ENCODE measurements at regions not wholly inside any gene's neighbourhood (a gene's known extent, or its start where the extent isn't known, plus 50 kb on each side); places are given as distances from the start of the nearest gene placed in this dataset.
"Not testable (repeated sequence)": the region's sequence is repeated elsewhere in the genome, so short reads cannot be mapped to it uniquely, and the experiment has no call there.

DNA sequence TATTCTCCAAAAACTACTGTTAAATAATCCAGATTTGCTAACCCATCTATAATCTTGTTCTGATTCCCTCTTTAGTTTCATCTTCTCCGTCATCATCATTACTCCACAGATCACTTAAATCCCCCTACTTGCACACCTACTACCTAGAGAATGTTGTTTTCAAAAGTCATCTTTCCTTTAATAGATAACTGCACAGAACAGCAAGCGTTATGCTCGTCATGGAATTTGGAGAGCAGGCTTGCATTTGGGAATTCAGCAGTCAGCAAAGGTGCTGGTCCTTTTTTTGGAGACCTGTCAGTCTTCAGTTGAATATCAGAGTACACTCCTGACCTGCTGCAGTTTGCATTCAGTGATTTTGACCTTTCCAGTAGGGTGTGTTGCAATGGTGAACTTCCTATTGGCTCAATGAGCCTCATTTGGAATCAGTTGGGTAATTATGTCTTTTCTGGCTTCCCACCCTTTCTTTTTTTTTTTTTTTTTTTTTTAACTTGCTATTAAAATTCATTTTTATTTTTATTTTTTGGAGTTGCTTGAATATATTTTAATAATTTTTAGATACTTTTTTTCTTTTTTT is 110.6 kb downstream of the HNRNPLL start:
- Mint-ChIP-seq H3K4me3 (no peak overlapping the region), H3K36me3 (ENCODE audit: low read depth) (no peaks in the 10 kb centered on the region), H3K27me3 (no peaks in the 10 kb centered on the region), H3K9me3 (no peaks in the 10 kb centered on the region), H3K4me1 (ENCODE audit: low read depth) (no peaks in the 10 kb centered on the region), H3K27ac (no peak overlapping the region)
- no peak for DNase-seq

GRCh38 chr2:38491436-38491835 is 111.3 kb downstream of the HNRNPLL start:
- no peak overlapping the region for H3K27ac Mint-ChIP-seq
- no peaks in the 10 kb centered on the region for H3K27me3 Mint-ChIP-seq
- no peaks in the 10 kb centered on the region for H3K9me3 Mint-ChIP-seq
- DNase-seq: no peak
- H3K4me3 Mint-ChIP-seq: no peak overlapping the region
- no peaks in the 10 kb centered on the region for H3K36me3 Mint-ChIP-seq (ENCODE audit: low read depth)
- H3K4me1 Mint-ChIP-seq (ENCODE audit: low read depth): no peaks in the 10 kb centered on the region

DNA sequence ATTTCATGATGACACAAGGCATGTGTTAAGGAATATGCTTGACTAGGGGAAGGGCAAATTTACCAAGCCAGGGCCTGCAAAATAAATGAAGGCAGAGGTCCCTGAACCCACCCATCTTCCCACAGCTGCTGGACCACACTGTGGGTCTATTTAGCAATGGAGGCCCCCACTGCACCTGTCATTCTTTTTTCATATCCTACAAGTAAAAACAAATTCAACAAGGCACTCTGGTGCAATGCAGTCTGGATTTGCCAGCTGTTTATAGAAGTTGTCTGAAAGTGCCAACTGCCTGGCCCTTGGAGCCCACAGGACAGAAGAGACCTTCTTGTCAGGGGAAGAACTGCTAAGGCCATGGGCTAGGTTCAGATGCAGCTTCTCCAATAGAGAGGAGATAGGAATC is 112.8 kb upstream of the ATL2 start:
- no peak overlapping the region for H3K27ac Mint-ChIP-seq
- no peaks in the 10 kb centered on the region for H3K4me1 Mint-ChIP-seq (ENCODE audit: low read depth)
- no peaks in the 10 kb centered on the region for H3K9me3 Mint-ChIP-seq
- no peak for DNase-seq
- no peak overlapping the region for H3K4me3 Mint-ChIP-seq
- no peaks in the 10 kb centered on the region for H3K27me3 Mint-ChIP-seq
- H3K36me3 Mint-ChIP-seq (ENCODE audit: low read depth): no peaks in the 10 kb centered on the region

- H3K36me3 Mint-ChIP-seq (ENCODE audit: low read depth): no peaks in the 10 kb centered on the region
Observed at GRCh38 chr2:38487852-38488251, 110.8 kb upstream of the ATL2 start.

GRCh38 chr2:38486213-38487026 is 109.3 kb upstream of the ATL2 start:
- Mint-ChIP-seq H3K9me3 (no peaks in the 10 kb centered on the region), H3K4me3 (no peak overlapping the region), H3K36me3 (ENCODE audit: low read depth) (no peaks in the 10 kb centered on the region), H3K27ac (no peak overlapping the region), H3K4me1 (ENCODE audit: low read depth) (no peaks in the 10 kb centered on the region), H3K27me3 (no peaks in the 10 kb centered on the region)
- DNase-seq: no peak

More at GRCh38 chr2:38487852-38488251, 110.8 kb upstream of the ATL2 start:
- Mint-ChIP-seq H3K4me3 (no peak overlapping the region), H3K27me3 (no peaks in the 10 kb centered on the region), H3K27ac (no peak overlapping the region), H3K9me3 (no peaks in the 10 kb centered on the region), H3K4me1 (ENCODE audit: low read depth) (no peaks in the 10 kb centered on the region)
- DNase-seq: no peak

DNA sequence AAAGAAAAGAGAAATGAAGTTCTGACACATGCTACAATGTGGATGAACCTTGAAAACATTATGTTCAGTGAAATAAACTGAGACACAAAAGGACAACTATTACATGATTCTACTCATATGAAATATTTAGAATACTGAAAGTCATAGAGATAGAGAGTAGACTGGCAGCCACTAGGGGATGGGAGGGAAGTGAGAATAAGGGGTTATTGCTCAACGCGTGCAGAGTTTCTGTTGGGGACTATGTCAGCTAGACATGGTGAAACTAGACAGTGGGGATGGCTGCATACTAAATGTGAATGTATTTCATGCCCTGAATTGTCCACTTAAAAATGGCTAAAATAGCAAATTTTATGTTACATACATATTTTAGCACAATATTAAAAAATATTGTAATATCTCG is 108.7 kb upstream of the ATL2 start:
- no peaks in the 10 kb centered on the region for H3K27me3 Mint-ChIP-seq
- H3K4me1 Mint-ChIP-seq (ENCODE audit: low read depth): no peaks in the 10 kb centered on the region
- H3K4me3 Mint-ChIP-seq: no peak overlapping the region
- H3K9me3 Mint-ChIP-seq: peaks cover 1% of the 10 kb centered on the region
- H3K27ac Mint-ChIP-seq: no peak overlapping the region
- DNase-seq: no peak
- H3K36me3 Mint-ChIP-seq (ENCODE audit: low read depth): no peaks in the 10 kb centered on the region

DNA sequence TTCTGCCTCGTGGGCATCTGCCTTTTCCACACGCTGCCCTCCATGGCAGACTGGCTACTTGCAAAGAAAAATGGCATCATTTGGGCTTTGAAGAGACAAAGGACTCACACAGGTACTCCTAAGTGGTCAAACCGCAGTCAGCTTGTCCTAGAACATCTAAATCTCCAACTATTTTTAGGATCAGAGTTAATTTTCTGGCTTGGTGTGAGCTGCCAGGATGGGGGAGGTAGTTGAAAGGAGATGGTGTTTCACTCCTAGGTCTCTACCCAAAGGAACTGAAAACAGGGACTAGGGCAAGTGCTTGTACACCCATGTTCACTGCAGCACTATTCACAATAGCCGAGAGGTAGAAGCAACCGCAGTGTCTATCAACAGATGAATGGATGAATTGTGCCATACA is 107.9 kb upstream of the ATL2 start:
- no peak overlapping the region for H3K27ac Mint-ChIP-seq
- no peak overlapping the region for H3K4me3 Mint-ChIP-seq
- no peaks in the 10 kb centered on the region for H3K4me1 Mint-ChIP-seq (ENCODE audit: low read depth)
- no peak for DNase-seq
- no peaks in the 10 kb centered on the region for H3K27me3 Mint-ChIP-seq
- no peaks in the 10 kb centered on the region for H3K36me3 Mint-ChIP-seq (ENCODE audit: low read depth)
- H3K9me3 Mint-ChIP-seq: peaks cover 9% of the 10 kb centered on the region

- no peak overlapping the region for H3K27ac Mint-ChIP-seq
- H3K36me3 Mint-ChIP-seq (ENCODE audit: low read depth): no peaks in the 10 kb centered on the region
Observed at GRCh38 chr2:38483776-38484501, 106.9 kb upstream of the ATL2 start.

GRCh38 chr2:38482710-38483109 is 105.6 kb upstream of the ATL2 start:
- H3K4me1 Mint-ChIP-seq (ENCODE audit: low read depth); H3K36me3 Mint-ChIP-seq (ENCODE audit: low read depth); DNase-seq; H3K27me3 Mint-ChIP-seq; H3K27ac Mint-ChIP-seq; H3K4me3 Mint-ChIP-seq: not testable (repeated sequence)
- H3K9me3 Mint-ChIP-seq: peaks cover 11% of the 10 kb centered on the region

More at GRCh38 chr2:38483776-38484501, 106.9 kb upstream of the ATL2 start:
- Mint-ChIP-seq H3K9me3 (peaks cover 11% of the 10 kb centered on the region), H3K4me1 (ENCODE audit: low read depth) (no peaks in the 10 kb centered on the region), H3K4me3 (no peak overlapping the region), H3K27me3 (peaks cover 3% of the 10 kb centered on the region)
- no peak for DNase-seq

- H3K36me3 Mint-ChIP-seq (ENCODE audit: low read depth): no peaks in the 10 kb centered on the region
- no peak for DNase-seq
- no peak overlapping the region for H3K4me3 Mint-ChIP-seq
- peaks cover 8% of the 10 kb centered on the region for H3K27me3 Mint-ChIP-seq
- no peaks in the 10 kb centered on the region for H3K4me1 Mint-ChIP-seq (ENCODE audit: low read depth)
- H3K9me3 Mint-ChIP-seq: peaks cover 11% of the 10 kb centered on the region
- no peak overlapping the region for H3K27ac Mint-ChIP-seq
Observed at GRCh38 chr2:38480617-38481016, 103.5 kb upstream of the ATL2 start.

DNA sequence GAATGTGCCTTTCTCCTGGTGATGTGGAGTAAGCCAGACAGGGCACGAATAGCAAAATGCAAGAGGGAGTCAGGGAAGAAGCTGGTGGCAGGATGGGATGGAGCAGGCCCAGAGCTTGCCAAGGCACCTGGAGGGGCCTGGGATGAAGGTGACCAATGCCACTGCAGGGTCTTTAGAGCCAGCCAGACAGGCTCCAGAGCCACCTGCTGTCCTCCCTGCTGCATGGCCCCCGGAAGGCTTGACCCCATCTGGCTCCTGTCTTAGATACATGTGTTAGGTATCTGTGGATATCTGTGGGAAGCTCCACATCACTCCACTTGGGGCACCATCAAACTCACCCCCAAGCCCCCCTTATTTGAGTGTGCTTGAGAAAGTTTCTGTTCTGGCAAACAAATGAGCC is 99.9 kb upstream of the ATL2 start:
- H3K27ac Mint-ChIP-seq: no peak overlapping the region
- H3K36me3 Mint-ChIP-seq (ENCODE audit: low read depth): no peaks in the 10 kb centered on the region
- H3K9me3 Mint-ChIP-seq: peaks cover 11% of the 10 kb centered on the region
- H3K4me3 Mint-ChIP-seq: no peak overlapping the region
- no peak for DNase-seq
- H3K27me3 Mint-ChIP-seq: peaks cover 14% of the 10 kb centered on the region
- H3K4me1 Mint-ChIP-seq (ENCODE audit: low read depth): peaks cover 24% of the 10 kb centered on the region

DNA sequence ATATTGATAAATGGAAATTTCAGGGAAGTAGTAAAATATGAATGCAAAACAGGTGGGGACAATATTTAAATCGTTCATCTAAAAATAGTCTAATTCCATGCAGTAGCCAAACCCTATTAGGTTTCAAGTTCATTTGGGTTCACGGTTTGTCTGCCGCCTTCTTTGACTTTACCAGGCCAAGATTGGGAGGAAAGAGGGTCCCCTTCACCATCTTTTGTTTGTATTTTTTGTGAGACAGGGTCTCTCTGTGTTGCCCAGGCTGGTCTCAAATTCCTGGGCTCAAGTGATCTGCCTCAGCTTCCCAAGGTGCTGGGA is 98.5 kb upstream of the ATL2 start:
- peaks cover 7% of the 10 kb centered on the region for H3K9me3 Mint-ChIP-seq
- H3K27ac Mint-ChIP-seq: no peak overlapping the region
- no peak overlapping the region for H3K4me3 Mint-ChIP-seq
- peaks cover 24% of the 10 kb centered on the region for H3K4me1 Mint-ChIP-seq (ENCODE audit: low read depth)
- DNase-seq: no peak
- H3K27me3 Mint-ChIP-seq: peaks cover 16% of the 10 kb centered on the region
- no peaks in the 10 kb centered on the region for H3K36me3 Mint-ChIP-seq (ENCODE audit: low read depth)

GRCh38 chr2:38474715-38475566 is 97.9 kb upstream of the ATL2 start:
- Mint-ChIP-seq H3K4me1 (ENCODE audit: low read depth) (peaks cover 24% of the 10 kb centered on the region), H3K27ac (no peak overlapping the region), H3K36me3 (ENCODE audit: low read depth) (no peaks in the 10 kb centered on the region), H3K9me3 (peaks cover 1% of the 10 kb centered on the region), H3K4me3 (no peak overlapping the region), H3K27me3 (peaks cover 16% of the 10 kb centered on the region)
- DNase-seq: no peak

GRCh38 chr2:38474021-38474456 is 97.0 kb upstream of the ATL2 start:
- Mint-ChIP-seq H3K36me3 (ENCODE audit: low read depth) (no peaks in the 10 kb centered on the region), H3K4me1 (ENCODE audit: low read depth) (peaks cover 24% of the 10 kb centered on the region), H3K9me3 (no peaks in the 10 kb centered on the region), H3K27me3 (peaks cover 14% of the 10 kb centered on the region), H3K27ac (peak overlapping the region; percentile 45), H3K4me3 (no peak overlapping the region)
- no peak for DNase-seq

Data from activated T-cell treated with anti-CD3 and anti-CD28 coated beads, Interleukin-2, amount 50 U/mL, for 24 hours (primary cell).